ENCODE measurements at regions not wholly inside any gene's neighbourhood (a gene's known extent, or its start where the extent isn't known, plus 50 kb on each side); places are given as distances from the start of the nearest gene placed in this dataset.

DNA sequence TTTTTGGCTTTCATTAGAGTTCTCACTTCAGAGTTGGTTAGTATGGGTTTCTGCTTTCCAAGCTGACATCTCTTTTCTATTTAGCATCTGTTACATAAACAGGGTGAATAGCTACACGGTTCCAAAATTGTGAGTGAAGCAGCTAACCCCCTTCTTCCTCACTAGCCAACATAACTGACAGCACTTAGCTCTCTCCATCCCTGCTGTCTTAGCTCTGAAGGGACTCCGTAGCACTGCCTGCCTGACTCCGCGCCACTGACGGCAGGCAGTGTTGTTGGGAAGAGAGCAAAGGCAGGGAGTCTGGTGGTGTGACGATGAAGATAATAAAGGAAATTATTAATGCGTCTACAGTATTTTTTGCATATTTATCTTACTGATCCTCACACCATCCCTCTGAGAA is 247.0 kb downstream of the PTBP2 start:
- Histone ChIP-seq H3K9me3 (ENCODE audit: control insufficient read depth in 2 of 2, insufficient read depth in 1 of 2, low read depth in 1 of 2, low read length in 1 of 2) (no peaks in the 10 kb centered on the region), H3K27ac (ENCODE audit: low read depth in 1 of 3, low read length in 2 of 3) (peak overlapping the region in 1 of 3 donors; percentile 5), H3K4me3 (ENCODE audit: low read depth in 1 of 3, low read length in 3 of 3) (no peak overlapping the region), H3K4me1 (ENCODE audit: control insufficient read depth in 3 of 3, insufficient read depth in 2 of 3, low read depth in 1 of 3, low read length in 2 of 3) (no peaks in the 10 kb centered on the region), H3K36me3 (ENCODE audit: control insufficient read depth in 3 of 3, insufficient read depth in 2 of 3, low read depth in 1 of 3, low read length in 3 of 3) (no peaks in the 10 kb centered on the region), H3K27me3 (ENCODE audit: control insufficient read depth in 3 of 3, insufficient read depth in 3 of 3, low read length in 3 of 3) (no peaks in the 10 kb centered on the region)
- DNase-seq (no peak), FAIRE-seq (no peak)
- WGBS, 3 donors, result 54 to 80% (median 74%) methylated on average over 7 of the region's 7 CpGs

- DNase-seq (no peak), FAIRE-seq (no peak)
- H3K36me3 ChIP-seq (ENCODE audit: control insufficient read depth in 3 of 3, insufficient read depth in 2 of 3, low read depth in 1 of 3, low read length in 3 of 3), result no peaks in the 10 kb centered on the region
- H3K27ac ChIP-seq (ENCODE audit: low read depth in 1 of 3, low read length in 2 of 3), result no peak overlapping the region
- no peak overlapping the region for H3K4me3 ChIP-seq (ENCODE audit: low read depth in 1 of 3, low read length in 3 of 3)
- H3K27me3 ChIP-seq (ENCODE audit: control insufficient read depth in 3 of 3, insufficient read depth in 3 of 3, low read length in 3 of 3), result no peaks in the 10 kb centered on the region
- no peaks in the 10 kb centered on the region for H3K9me3 ChIP-seq (ENCODE audit: control insufficient read depth in 2 of 2, insufficient read depth in 1 of 2, low read depth in 1 of 2, low read length in 1 of 2)
- no peaks in the 10 kb centered on the region for H3K4me1 ChIP-seq (ENCODE audit: control insufficient read depth in 3 of 3, insufficient read depth in 2 of 3, low read depth in 1 of 3, low read length in 2 of 3)
- 78 to 87% (median 84%) methylated on average over 4 of the region's 4 CpGs for WGBS, 3 donors
Observed at GRCh38 chr1:96968983-96969382, 247.4 kb downstream of the PTBP2 start.

GRCh38 chr1:96969656-96970163 is 248.1 kb downstream of the PTBP2 start:
- H3K9me3 ChIP-seq (ENCODE audit: control insufficient read depth in 2 of 2, insufficient read depth in 1 of 2, low read depth in 1 of 2, low read length in 1 of 2), result no peaks in the 10 kb centered on the region
- DNase-seq (no peak), FAIRE-seq (no peak)
- H3K36me3 ChIP-seq (ENCODE audit: control insufficient read depth in 3 of 3, insufficient read depth in 2 of 3, low read depth in 1 of 3, low read length in 3 of 3), result no peaks in the 10 kb centered on the region
- no peak overlapping the region for H3K27ac ChIP-seq (ENCODE audit: low read depth in 1 of 3, low read length in 2 of 3)
- H3K27me3 ChIP-seq (ENCODE audit: control insufficient read depth in 3 of 3, insufficient read depth in 3 of 3, low read length in 3 of 3), result no peaks in the 10 kb centered on the region
- WGBS, 3 donors, result 70 to 85% (median 74%) methylated on average over 1 of the region's 1 CpG
- H3K4me1 ChIP-seq (ENCODE audit: control insufficient read depth in 3 of 3, insufficient read depth in 2 of 3, low read depth in 1 of 3, low read length in 2 of 3), result no peaks in the 10 kb centered on the region
- no peak overlapping the region for H3K4me3 ChIP-seq (ENCODE audit: low read depth in 1 of 3, low read length in 3 of 3)

GRCh38 chr1:96971439-96971838 is 249.9 kb downstream of the PTBP2 start:
- WGBS, 3 donors, result 80 to 91% (median 83%) methylated on average over 2 of the region's 2 CpGs
- Histone ChIP-seq H3K4me3 (ENCODE audit: low read depth in 1 of 3, low read length in 3 of 3) (no peak overlapping the region), H3K27me3 (ENCODE audit: control insufficient read depth in 3 of 3, insufficient read depth in 3 of 3, low read length in 3 of 3) (no peaks in the 10 kb centered on the region)

DNA sequence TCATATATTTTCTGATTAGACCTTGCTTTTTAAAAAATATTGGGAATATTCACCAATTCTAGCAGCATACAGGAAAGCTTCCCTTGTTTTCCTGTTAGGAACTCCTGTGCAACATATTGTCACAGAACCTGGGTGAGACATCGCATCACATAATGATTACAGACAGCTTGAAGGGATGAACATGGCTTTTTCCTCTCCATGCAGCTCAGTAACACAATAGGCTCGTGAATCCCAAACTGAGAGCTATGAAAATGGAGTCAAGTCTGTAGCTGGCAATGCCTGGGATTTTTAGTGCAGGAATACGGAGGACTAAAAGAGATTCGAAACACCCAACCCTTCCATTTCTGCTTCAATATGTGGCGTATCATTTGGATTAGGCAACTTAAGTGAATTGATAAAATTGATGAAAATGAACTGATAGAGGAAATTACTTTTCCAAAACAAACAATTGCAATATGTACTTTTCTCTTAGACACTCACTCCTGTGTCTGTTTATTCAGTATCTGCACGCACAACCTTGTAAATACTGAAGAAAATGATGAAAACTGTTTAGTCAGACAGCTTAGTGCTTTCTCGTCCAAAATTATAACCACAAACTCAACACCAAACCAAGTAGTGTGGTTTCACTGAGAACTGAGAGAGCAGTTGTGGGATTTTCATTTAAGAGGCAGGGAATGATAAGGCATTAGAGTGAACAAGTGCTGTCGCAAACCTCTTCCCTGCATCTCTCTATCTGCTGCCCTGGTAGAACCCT is 250.4 kb downstream of the PTBP2 start:
- DNase-seq, result no peak
- WGBS, 3 donors, result 57 to 72% (median 60%) methylated on average over 8 of the region's 8 CpGs
- FAIRE-seq, result no peak
- no peaks in the 10 kb centered on the region for H3K27me3 ChIP-seq (ENCODE audit: control insufficient read depth in 3 of 3, insufficient read depth in 3 of 3, low read length in 3 of 3)
- H3K36me3 ChIP-seq (ENCODE audit: control insufficient read depth in 3 of 3, insufficient read depth in 2 of 3, low read depth in 1 of 3, low read length in 3 of 3), result no peaks in the 10 kb centered on the region
- H3K4me1 ChIP-seq (ENCODE audit: control insufficient read depth in 3 of 3, insufficient read depth in 2 of 3, low read depth in 1 of 3, low read length in 2 of 3), result no peaks in the 10 kb centered on the region
- H3K27ac ChIP-seq (ENCODE audit: low read depth in 1 of 3, low read length in 2 of 3), result no peak overlapping the region
- H3K9me3 ChIP-seq (ENCODE audit: control insufficient read depth in 2 of 2, insufficient read depth in 1 of 2, low read depth in 1 of 2, low read length in 1 of 2), result no peaks in the 10 kb centered on the region
- H3K4me3 ChIP-seq (ENCODE audit: low read depth in 1 of 3, low read length in 3 of 3), result no peak overlapping the region

More at GRCh38 chr1:96971439-96971838, 249.9 kb downstream of the PTBP2 start:
- FAIRE-seq, result no peak
- Histone ChIP-seq H3K4me1 (ENCODE audit: control insufficient read depth in 3 of 3, insufficient read depth in 2 of 3, low read depth in 1 of 3, low read length in 2 of 3) (no peaks in the 10 kb centered on the region), H3K27ac (ENCODE audit: low read depth in 1 of 3, low read length in 2 of 3) (no peak overlapping the region), H3K36me3 (ENCODE audit: control insufficient read depth in 3 of 3, insufficient read depth in 2 of 3, low read depth in 1 of 3, low read length in 3 of 3) (no peaks in the 10 kb centered on the region), H3K9me3 (ENCODE audit: control insufficient read depth in 2 of 2, insufficient read depth in 1 of 2, low read depth in 1 of 2, low read length in 1 of 2) (no peaks in the 10 kb centered on the region)
- no peak for DNase-seq

DNA sequence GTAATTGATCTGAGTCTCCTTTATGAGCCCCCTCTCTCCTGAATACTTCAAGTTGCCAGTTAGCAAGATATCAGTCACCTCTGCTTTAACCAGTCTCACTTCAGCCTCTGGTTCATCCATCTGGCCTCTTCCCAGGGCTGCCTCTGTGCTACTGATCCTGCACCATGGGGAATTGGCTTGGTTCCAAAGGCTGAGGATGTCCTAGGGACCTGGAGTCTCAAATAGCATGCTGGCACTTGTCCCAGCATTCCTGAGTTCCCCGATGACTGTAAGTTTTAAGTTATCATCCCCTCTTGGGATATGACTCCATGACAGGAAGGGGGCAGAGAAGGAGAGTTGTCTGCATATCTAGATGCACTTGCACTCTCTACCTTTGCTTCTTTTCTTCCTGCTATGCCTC is 252.0 kb downstream of the PTBP2 start:
- DNase-seq (no peak), FAIRE-seq (no peak)
- no peak overlapping the region for H3K4me3 ChIP-seq (ENCODE audit: low read depth in 1 of 3, low read length in 3 of 3)
- no peaks in the 10 kb centered on the region for H3K9me3 ChIP-seq (ENCODE audit: control insufficient read depth in 2 of 2, insufficient read depth in 1 of 2, low read depth in 1 of 2, low read length in 1 of 2)
- no peaks in the 10 kb centered on the region for H3K4me1 ChIP-seq (ENCODE audit: control insufficient read depth in 3 of 3, insufficient read depth in 2 of 3, low read depth in 1 of 3, low read length in 2 of 3)
- H3K27me3 ChIP-seq (ENCODE audit: control insufficient read depth in 3 of 3, insufficient read depth in 3 of 3, low read length in 3 of 3), result no peaks in the 10 kb centered on the region
- WGBS, 3 donors, result 45 to 72% (median 65%) methylated on average over 1 of the region's 1 CpG
- H3K27ac ChIP-seq (ENCODE audit: low read depth in 1 of 3, low read length in 2 of 3), result no peak overlapping the region
- no peaks in the 10 kb centered on the region for H3K36me3 ChIP-seq (ENCODE audit: control insufficient read depth in 3 of 3, insufficient read depth in 2 of 3, low read depth in 1 of 3, low read length in 3 of 3)

DNA sequence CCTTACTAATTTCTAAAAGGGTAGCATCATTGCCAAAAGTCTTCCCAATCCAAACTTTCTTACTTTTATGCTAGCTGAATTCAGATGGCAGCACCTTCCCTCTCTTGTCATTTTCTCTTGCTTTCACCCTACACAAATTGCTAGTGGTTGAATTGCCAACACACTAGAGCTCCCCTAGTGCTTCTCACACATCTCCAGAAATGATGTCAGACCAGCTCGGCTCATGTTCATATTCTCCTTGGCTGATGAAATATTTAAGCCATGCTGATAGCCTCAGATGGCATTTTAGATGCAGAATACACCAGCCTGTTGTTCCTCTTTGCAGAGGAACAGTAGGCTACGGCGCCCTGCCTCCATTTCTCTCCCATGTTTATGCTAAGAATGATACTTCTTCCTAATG is 256.9 kb downstream of the PTBP2 start:
- Histone ChIP-seq H3K27ac (ENCODE audit: low read depth in 1 of 3, low read length in 2 of 3) (no peak overlapping the region), H3K4me1 (ENCODE audit: control insufficient read depth in 3 of 3, insufficient read depth in 2 of 3, low read depth in 1 of 3, low read length in 2 of 3) (no peaks in the 10 kb centered on the region), H3K27me3 (ENCODE audit: control insufficient read depth in 3 of 3, insufficient read depth in 3 of 3, low read length in 3 of 3) (no peaks in the 10 kb centered on the region), H3K4me3 (ENCODE audit: low read depth in 1 of 3, low read length in 3 of 3) (no peak overlapping the region), H3K36me3 (ENCODE audit: control insufficient read depth in 3 of 3, insufficient read depth in 2 of 3, low read depth in 1 of 3, low read length in 3 of 3) (no peaks in the 10 kb centered on the region), H3K9me3 (ENCODE audit: control insufficient read depth in 2 of 2, insufficient read depth in 1 of 2, low read depth in 1 of 2, low read length in 1 of 2) (no peaks in the 10 kb centered on the region)
- DNase-seq (no peak), FAIRE-seq (no peak)
- WGBS, 3 donors, result 79 to 88% (median 82%) methylated on average over 3 of the region's 3 CpGs

GRCh38 chr1:96978901-96979300 is 257.3 kb downstream of the PTBP2 start:
- H3K4me3 ChIP-seq (ENCODE audit: low read depth in 1 of 3, low read length in 3 of 3), result no peak overlapping the region
- no peaks in the 10 kb centered on the region for H3K27me3 ChIP-seq (ENCODE audit: control insufficient read depth in 3 of 3, insufficient read depth in 3 of 3, low read length in 3 of 3)
- DNase-seq, result no peak
- no peaks in the 10 kb centered on the region for H3K9me3 ChIP-seq (ENCODE audit: control insufficient read depth in 2 of 2, insufficient read depth in 1 of 2, low read depth in 1 of 2, low read length in 1 of 2)
- H3K36me3 ChIP-seq (ENCODE audit: control insufficient read depth in 3 of 3, insufficient read depth in 2 of 3, low read depth in 1 of 3, low read length in 3 of 3), result no peaks in the 10 kb centered on the region
- WGBS, 3 donors, result 32 to 53% (median 40%) methylated on average over 4 of the region's 4 CpGs
- no peaks in the 10 kb centered on the region for H3K4me1 ChIP-seq (ENCODE audit: control insufficient read depth in 3 of 3, insufficient read depth in 2 of 3, low read depth in 1 of 3, low read length in 2 of 3)
- no peak for FAIRE-seq
- no peak overlapping the region for H3K27ac ChIP-seq (ENCODE audit: low read depth in 1 of 3, low read length in 2 of 3)

Measured in small intestine (tissue), 7 donors.